KMS-11 (cell line): ENCODE measurements at regions not wholly inside any gene's neighbourhood (a gene's known extent, or its start where the extent isn't known, plus 50 kb on each side); places are given as distances from the start of the nearest gene placed in this dataset.

Experiments used
- H2AFZ ChIP-seq: fragments of 200-600 bp; sonication (generic); 2 replicates; pipeline ENCODE4 v1.6.1; 2016; ENCODE audit warnings: antibody characterized with exemption, mixed run types, low read depth
- H3K27ac ChIP-seq: fragments of 200-600 bp; sonication (generic); 2 replicates; pipeline ENCODE4 v1.6.1; 2016; ENCODE audit warnings: mild to moderate bottlenecking, mixed run types
- H3K27me3 ChIP-seq: fragments of 200-600 bp; sonication (generic); 2 replicates; pipeline ENCODE4 v1.6.1; 2017; ENCODE audit warnings: mild to moderate bottlenecking, low read depth, mixed run types, moderate library complexity; ENCODE audit not compliant: insufficient read depth
- H3K36me3 ChIP-seq: fragments of 200-600 bp; sonication (generic); 2 replicates; pipeline ENCODE4 v1.6.1; 2017; ENCODE audit warnings: mild to moderate bottlenecking, mixed run types; ENCODE audit not compliant: insufficient read depth
- H3K4me1 ChIP-seq: fragments of 200-600 bp; sonication (generic); 2 replicates; pipeline ENCODE4 v1.6.1; 2016; ENCODE audit warnings: mild to moderate bottlenecking, low read depth, mixed run types; ENCODE audit not compliant: poor library complexity, severe bottlenecking
- H3K4me2 ChIP-seq: fragments of 200-600 bp; sonication (generic); 2 replicates; pipeline ENCODE4 v1.7.0; 2016; ENCODE audit warnings: mild to moderate bottlenecking, mixed run types
- H3K4me3 ChIP-seq: fragments of 200-600 bp; sonication (generic); IDR thresholded peaks from 2 replicates; pipeline ENCODE4 v1.6.1; 2017; ENCODE audit warnings: low read depth, low read length, mixed read lengths; ENCODE audit not compliant: insufficient read depth
- H3K79me2 ChIP-seq: fragments of 200-600 bp; sonication (generic); 2 replicates; pipeline ENCODE4 v1.6.1; 2016; ENCODE audit warnings: low read depth, mixed run types; ENCODE audit not compliant: insufficient read depth
- H3K9ac ChIP-seq: fragments of 200-600 bp; sonication (generic); 2 replicates; pipeline ENCODE4 v1.6.1; 2016; ENCODE audit warnings: mild to moderate bottlenecking, mixed run types
- H4K20me1 ChIP-seq: fragments of 200-600 bp; sonication (generic); 2 replicates; pipeline ENCODE4 v1.6.1; 2016; ENCODE audit warnings: mild to moderate bottlenecking, mixed run types; ENCODE audit not compliant: insufficient read depth
- CTCF ChIP-seq: fragments of 200-600 bp; sonication (generic); conservative IDR thresholded peaks from 2 replicates; pipeline ENCODE4 v1.6.1; 2017; ENCODE audit warnings: low read depth, mild to moderate bottlenecking, antibody characterized with exemption, low read length, moderate library complexity, mixed read lengths

DNA sequence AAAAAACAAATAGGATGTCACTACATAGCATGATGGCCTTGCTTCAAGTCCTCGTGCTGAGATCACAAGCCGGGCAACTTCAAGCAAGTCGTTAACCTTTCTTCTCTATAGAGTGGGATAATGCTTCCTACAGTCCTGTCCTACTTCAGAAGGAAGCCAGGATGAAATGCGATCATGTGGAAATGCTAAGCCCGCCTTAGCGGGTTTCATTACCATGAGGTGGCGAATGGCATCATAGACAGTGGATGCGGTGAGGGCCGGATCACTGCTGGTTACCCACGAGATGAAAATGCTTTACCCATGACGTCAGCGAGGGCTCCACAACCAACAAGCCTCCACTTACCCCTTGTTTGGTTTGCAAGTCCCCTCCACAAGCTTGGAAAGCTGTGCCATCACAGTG lies 206.4 kb downstream of the TBXT start:
- Histone ChIP-seq H3K4me2 (no peak overlapping the region), H3K4me1 (no peaks in the 10 kb centered on the region), H4K20me1 (no peaks in the 10 kb centered on the region), H3K9ac (no peak overlapping the region), H3K27me3 (no peaks in the 10 kb centered on the region), H3K36me3 (no peaks in the 10 kb centered on the region), H3K79me2 (no peaks in the 10 kb centered on the region), H3K4me3 (no peak overlapping the region), H3K27ac (no peak overlapping the region), H2AFZ (no peak overlapping the region)
- no peak for TF ChIP-seq CTCF

GRCh38 chr6:165960695-165961094 lies 207.0 kb downstream of the TBXT start:
- H3K4me3 ChIP-seq: no peak overlapping the region
- H4K20me1 ChIP-seq: no peaks in the 10 kb centered on the region
- no peaks in the 10 kb centered on the region for H3K36me3 ChIP-seq
- no peaks in the 10 kb centered on the region for H3K27me3 ChIP-seq
- H3K27ac ChIP-seq: no peak overlapping the region
- TF ChIP-seq CTCF: no peak
- no peak overlapping the region for H2AFZ ChIP-seq
- H3K9ac ChIP-seq: no peak overlapping the region
- no peaks in the 10 kb centered on the region for H3K4me1 ChIP-seq
- no peaks in the 10 kb centered on the region for H3K79me2 ChIP-seq
- H3K4me2 ChIP-seq: no peak overlapping the region

- H3K4me2 ChIP-seq: no peak overlapping the region
- H3K79me2 ChIP-seq: no peaks in the 10 kb centered on the region
- H3K4me1 ChIP-seq: no peaks in the 10 kb centered on the region
- H4K20me1 ChIP-seq: no peaks in the 10 kb centered on the region
- no peak overlapping the region for H3K27ac ChIP-seq
- no peak overlapping the region for H3K9ac ChIP-seq
- H3K36me3 ChIP-seq: no peaks in the 10 kb centered on the region
- no peak overlapping the region for H3K4me3 ChIP-seq
- no peak overlapping the region for H2AFZ ChIP-seq
- no peaks in the 10 kb centered on the region for H3K27me3 ChIP-seq
- TF ChIP-seq CTCF: no peak
Measured at GRCh38 chr6:165959627-165960026, 208.0 kb downstream of the TBXT start.

GRCh38 chr6:165956874-165957273 lies 210.8 kb downstream of the TBXT start:
- Histone ChIP-seq H4K20me1 (no peaks in the 10 kb centered on the region), H3K4me2 (no peak overlapping the region), H3K27me3 (no peaks in the 10 kb centered on the region), H3K4me3 (no peak overlapping the region), H3K9ac (no peak overlapping the region), H3K27ac (no peak overlapping the region), H2AFZ (no peak overlapping the region), H3K4me1 (no peaks in the 10 kb centered on the region), H3K36me3 (no peaks in the 10 kb centered on the region), H3K79me2 (no peaks in the 10 kb centered on the region)
- no peak for TF ChIP-seq CTCF

DNA sequence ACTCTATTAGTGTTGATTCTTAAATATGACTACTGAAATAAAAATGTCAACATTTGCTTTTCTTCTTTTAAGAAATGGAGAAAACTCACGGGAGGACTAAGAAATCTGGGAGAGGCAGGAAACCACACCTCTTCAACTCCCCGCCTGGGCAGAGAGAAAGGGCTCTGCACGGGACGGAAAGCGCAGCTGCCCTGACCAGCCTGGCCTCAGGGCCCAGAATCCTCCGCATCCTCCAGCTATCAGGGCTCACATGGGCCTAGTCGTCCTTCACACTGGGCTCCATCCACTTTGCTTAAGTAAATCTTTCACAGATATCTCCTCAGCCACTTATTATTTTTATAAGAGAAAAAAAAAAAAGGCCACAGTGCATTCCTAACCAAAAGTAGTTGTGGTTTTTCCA lies 215.1 kb downstream of the TBXT start:
- H3K27ac ChIP-seq: no peak overlapping the region
- H3K79me2 ChIP-seq: no peaks in the 10 kb centered on the region
- H3K4me2 ChIP-seq: no peak overlapping the region
- no peak for TF ChIP-seq CTCF
- no peak overlapping the region for H2AFZ ChIP-seq
- H3K36me3 ChIP-seq: no peaks in the 10 kb centered on the region
- H3K4me3 ChIP-seq: no peak overlapping the region
- H3K27me3 ChIP-seq: no peaks in the 10 kb centered on the region
- H3K4me1 ChIP-seq: no peaks in the 10 kb centered on the region
- H3K9ac ChIP-seq: no peak overlapping the region
- no peaks in the 10 kb centered on the region for H4K20me1 ChIP-seq
